Activated CD8-positive, alpha-beta T cell treated with anti-CD3 and anti-CD28 coated beads for 36 hours (primary cell): ENCODE measurements at regions not wholly inside any gene's neighbourhood (a gene's known extent, or its start where the extent isn't known, plus 50 kb on each side); places are given as distances from the start of the nearest gene placed in this dataset.
"Not testable (repeated sequence)": the region's sequence is repeated elsewhere in the genome, so short reads cannot be mapped to it uniquely, and the experiment has no call there.

ENCODE experiments used
- ATAC-seq: fragments of 200-7000 bp; cut with Tn5 transposase; one replicate; pipeline ENCODE4 v1.10.0; 2021; ENCODE audit warnings: mild to moderate bottlenecking, moderate library complexity
- CTCF ChIA-PET: fragments of 350-600 bp; sonication (Branson Sonifier 250); formaldehyde crosslinking; loops from one replicate; lab custom pipeline; 2021; ENCODE audit warnings: antibody characterized with exemption; lab: Charles Lee
- POLR2A ChIA-PET: fragments of 350-600 bp; sonication (Branson Sonifier 250); formaldehyde crosslinking; loops from one replicate; lab custom pipeline; 2021; ENCODE audit warnings: antibody characterized with exemption; lab: Charles Lee
- DNase-seq: peaks from one replicate; pipeline ENCODE4 v3.0.0-alpha.2; 2020
- H3K27ac Mint-ChIP-seq: one replicate; pipeline ENCODE4 v1.8.0; 2021; ENCODE audit warnings: mild to moderate bottlenecking, mixed read lengths
- H3K27me3 Mint-ChIP-seq: one replicate; pipeline ENCODE4 v1.8.0; 2021; ENCODE audit warnings: mixed read lengths
- H3K36me3 Mint-ChIP-seq: one replicate; pipeline ENCODE4 v1.8.0; 2021; ENCODE audit warnings: low read depth, mixed read lengths
- H3K4me1 Mint-ChIP-seq: one replicate; pipeline ENCODE4 v1.8.0; 2021; ENCODE audit warnings: low read depth, mixed read lengths
- H3K4me3 Mint-ChIP-seq: one replicate; pipeline ENCODE4 v1.8.0; 2021; ENCODE audit warnings: mild to moderate bottlenecking, moderate library complexity, mixed read lengths
- H3K9me3 Mint-ChIP-seq: one replicate; pipeline ENCODE4 v1.8.0; 2021; ENCODE audit warnings: mixed read lengths
- CTCF ChIP-seq: fragments of 200-600 bp; IDR thresholded peaks from one replicate; pipeline ENCODE4 v1.8.0; 2022; ENCODE audit warnings: antibody characterized with exemption, mild to moderate bottlenecking
- intact Hi-C: fragments of 100-400 bp; cut with micrococcal nuclease; formaldehyde crosslinking; loops from one replicate; pipeline ENCODE4 v1.10.0; 2022

DNA sequence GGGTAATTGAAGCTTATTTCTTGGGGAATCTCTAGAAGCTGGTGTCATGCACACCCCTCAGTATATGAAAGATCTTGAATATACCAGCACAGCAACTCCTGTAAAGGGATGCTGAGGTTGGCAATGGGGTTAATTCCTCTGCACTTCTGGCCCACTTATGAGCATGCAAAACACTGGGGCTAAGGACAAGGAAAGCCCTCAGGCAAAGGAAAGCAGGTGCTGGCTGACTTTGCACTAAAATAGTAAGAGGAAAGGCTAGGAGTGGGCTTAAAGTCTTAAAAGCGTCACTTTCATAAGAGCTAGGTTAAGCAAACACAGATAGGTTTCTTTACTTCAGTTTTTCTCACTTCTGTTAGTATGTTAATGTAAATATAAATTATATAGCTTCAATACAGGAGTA, 572.6 kb upstream of the LUZP2 start:
- ChIA-PET POLR2A (no interaction called here), CTCF (no interaction called here)
- Mint-ChIP-seq H3K9me3 (peaks cover 3% of the 10 kb centered on the region), H3K4me3 (no peak overlapping the region), H3K36me3 (no peaks in the 10 kb centered on the region), H3K27me3 (no peaks in the 10 kb centered on the region), H3K27ac (no peak overlapping the region), H3K4me1 (no peaks in the 10 kb centered on the region)
- no peak for ATAC-seq
- DNase-seq: no peak
- intact Hi-C loops: no loop called here
- TF ChIP-seq CTCF: no peak

- ChIA-PET CTCF (no interaction called here), POLR2A (no interaction called here)
- no peak for TF ChIP-seq CTCF
- H3K27ac Mint-ChIP-seq: no peak overlapping the region
- no peaks in the 10 kb centered on the region for H3K27me3 Mint-ChIP-seq
- no peak overlapping the region for H3K4me3 Mint-ChIP-seq
- no peaks in the 10 kb centered on the region for H3K36me3 Mint-ChIP-seq
- ATAC-seq (no peak), DNase-seq (no peak)
- intact Hi-C loops: no loop called here
- H3K4me1 Mint-ChIP-seq: no peaks in the 10 kb centered on the region
- peaks cover 7% of the 10 kb centered on the region for H3K9me3 Mint-ChIP-seq
Measured at GRCh38 chr11:23931443-23931842, 565.4 kb upstream of the LUZP2 start.

DNA sequence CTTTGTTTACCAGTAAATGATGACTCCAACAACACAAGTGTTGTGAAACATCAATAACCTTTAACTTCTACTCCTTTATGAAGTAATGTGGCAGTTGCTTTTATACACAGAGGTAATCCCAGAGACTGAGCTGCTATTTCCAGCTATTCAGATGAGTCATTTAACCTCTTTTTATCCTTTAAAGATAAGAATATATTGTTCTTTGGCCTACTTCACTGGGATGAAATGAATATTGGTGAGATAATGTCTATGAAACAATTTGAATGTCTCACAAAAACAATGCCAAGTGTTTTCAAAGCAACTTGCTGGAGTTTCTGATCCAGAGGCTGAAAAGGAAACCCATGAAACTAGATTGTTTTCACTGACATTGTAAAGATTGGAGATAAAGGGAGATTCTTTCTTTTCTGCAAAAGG, 564.4 kb upstream of the LUZP2 start:
- ATAC-seq (no peak), DNase-seq (no peak)
- Mint-ChIP-seq H3K4me1 (no peaks in the 10 kb centered on the region), H3K27me3 (no peaks in the 10 kb centered on the region), H3K36me3 (no peaks in the 10 kb centered on the region), H3K27ac (no peak overlapping the region), H3K9me3 (peaks cover 6% of the 10 kb centered on the region), H3K4me3 (no peak overlapping the region)
- no peak for TF ChIP-seq CTCF
- intact Hi-C loops: no loop called here
- ChIA-PET POLR2A (no interaction called here), CTCF (no interaction called here)

- no peaks in the 10 kb centered on the region for H3K36me3 Mint-ChIP-seq
- POLR2A ChIA-PET: no interaction called here
- ATAC-seq (no peak), DNase-seq (no peak)
- no peak overlapping the region for H3K27ac Mint-ChIP-seq
- no peaks in the 10 kb centered on the region for H3K27me3 Mint-ChIP-seq
- no peaks in the 10 kb centered on the region for H3K4me1 Mint-ChIP-seq
- TF ChIP-seq CTCF: no peak
- H3K4me3 Mint-ChIP-seq: no peak overlapping the region
- CTCF ChIA-PET: no interaction called here
- peaks cover 7% of the 10 kb centered on the region for H3K9me3 Mint-ChIP-seq
- intact Hi-C loops: no loop called here
Measured at GRCh38 chr11:23933721-23934120, 563.1 kb upstream of the LUZP2 start.

DNA sequence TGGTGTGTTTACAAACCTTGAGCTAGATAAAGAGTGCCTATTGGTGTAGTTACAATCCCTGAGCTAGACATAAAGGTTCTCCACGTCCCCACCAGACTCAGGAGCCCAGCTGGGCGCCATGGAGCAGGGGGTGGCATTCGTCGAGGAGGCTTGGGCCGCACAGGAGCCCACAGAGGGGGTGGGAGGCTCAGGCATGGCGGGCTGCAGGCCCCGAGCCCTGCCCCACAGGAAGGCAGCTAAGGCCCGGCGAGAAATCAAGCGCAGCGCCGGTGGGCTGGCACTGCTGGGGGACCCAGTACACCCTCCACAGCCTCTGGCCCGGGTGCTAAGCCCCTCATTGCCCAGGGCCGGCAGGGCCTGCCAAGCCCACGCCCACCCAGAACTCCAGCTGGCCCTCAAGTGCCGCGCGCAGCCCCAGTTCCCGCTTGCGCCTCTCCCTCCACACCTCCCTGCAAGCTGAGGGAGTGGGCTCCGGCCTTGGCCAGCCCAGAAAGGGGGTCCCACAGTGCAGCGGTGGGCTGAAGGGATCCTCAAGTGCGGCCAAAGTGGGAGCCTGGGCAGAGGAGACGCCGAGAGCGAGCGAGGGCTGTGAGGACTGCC, 562.1 kb upstream of the LUZP2 start:
- ATAC-seq, H3K36me3 Mint-ChIP-seq, DNase-seq, POLR2A ChIA-PET, H3K27me3 Mint-ChIP-seq, H3K4me1 Mint-ChIP-seq, H3K27ac Mint-ChIP-seq, intact Hi-C loops, CTCF ChIA-PET, H3K9me3 Mint-ChIP-seq, H3K4me3 Mint-ChIP-seq: not testable (repeated sequence)

- H3K27me3 Mint-ChIP-seq: not testable (repeated sequence)
Measured at GRCh38 chr11:23942117-23942815, 554.6 kb upstream of the LUZP2 start.

More at GRCh38 chr11:23942117-23942815, 554.6 kb upstream of the LUZP2 start:
- DNase-seq, ATAC-seq, H3K36me3 Mint-ChIP-seq, POLR2A ChIA-PET, intact Hi-C loops, H3K4me3 Mint-ChIP-seq, H3K9me3 Mint-ChIP-seq, H3K4me1 Mint-ChIP-seq, CTCF ChIA-PET, H3K27ac Mint-ChIP-seq: not testable (repeated sequence)
